HepG2 (cell line): ENCODE measurements at regions not wholly inside any gene's neighbourhood (a gene's known extent, or its start where the extent isn't known, plus 50 kb on each side); places are given as distances from the start of the nearest gene placed in this dataset.

ENCODE experiments used
- ATAC-seq: fragments of 200-7000 bp; cut with Tn5 transposase; 3 replicates; pipeline ENCODE4 v1.9.1; 2020; ENCODE audit warnings: mild to moderate bottlenecking, moderate library complexity
- BruUV-seq: library from RNA; stranded (reverse); fragments of 400-500 nt; replicated peaks from 2 replicates; lab custom pipeline; 2021; lab: Mats Ljungman, UMichigan
- CTCF ChIA-PET: fragments of 300-600 bp; formaldehyde crosslinking; extraction: SDS; loops from one replicate; lab custom pipeline; 2021; ENCODE audit warnings: low total read pairs, inconsistent platforms, low intra/inter-chr PET ratio; lab: Yijun Ruan, JAX
- POLR2A ChIA-PET: fragments of 350-600 bp; sonication (Branson Sonifier 250); formaldehyde crosslinking; loops from one replicate; lab custom pipeline; 2020; ENCODE audit warnings: antibody characterized with exemption, inconsistent platforms; lab: Yijun Ruan, JAX
- DNase-seq: peaks from one replicate; pipeline ENCODE4 v3.0.0-alpha.2; 2015; ENCODE audit warnings: low spot score
- FAIRE-seq: peaks from 3 replicates; lab custom pipeline; 2011; peaks lifted over from hg19 to GRCh38; lab: Jason Lieb, UNC
- H2AFZ ChIP-seq: one replicate; pipeline ENCODE4 v1.6.1; 2011; ENCODE audit warnings: low read length, inconsistent platforms
- H3K27ac ChIP-seq: fragments of 300-600 bp; 3 replicates; pipeline ENCODE4 v1.8.0; 2011; ENCODE audit warnings: mixed run types, mild to moderate bottlenecking, mixed read lengths, low read length, inconsistent platforms; ENCODE audit not compliant: insufficient read depth; ENCODE audit errors: extremely low read length
- H3K27me3 ChIP-seq, 2 experiments: fragments of 200-600 bp in 1 of 2; 2 replicates in 1 of 2; 3 replicates in 1 of 2; pipeline versions ENCODE4 v1.6.0 to v1.8.0; 2011; ENCODE audit warnings: low read length in 2 of 2, mild to moderate bottlenecking in 2 of 2, moderate library complexity in 2 of 2, inconsistent platforms in 1 of 2; ENCODE audit not compliant: insufficient read depth in 2 of 2, control insufficient read depth in 1 of 2
- H3K36me3 ChIP-seq, 2 experiments: fragments of 200-600 bp in 1 of 2; replicated peaks in 1 of 2; 2 replicates in 1 of 2; 3 replicates in 1 of 2; pipeline versions ENCODE4 v1.5.1 to v1.8.0; 2011; ENCODE audit warnings: low read length in 2 of 2, inconsistent platforms in 1 of 2; ENCODE audit not compliant: insufficient read depth in 2 of 2, control insufficient read depth in 1 of 2
- H3K4me1 ChIP-seq: 2 replicates; pipeline ENCODE4 v1.5.1; 2012; ENCODE audit warnings: low read length, inconsistent platforms; ENCODE audit not compliant: insufficient read depth
- H3K4me2 ChIP-seq: 2 replicates; pipeline ENCODE4 v1.6.0; 2011; ENCODE audit warnings: low read depth, low read length, inconsistent platforms
- H3K4me3 ChIP-seq, 3 experiments: fragments of 200-600 bp in 1 of 3; sonication (generic), shearing (Covaris generic) in 1 of 3; replicated peaks in 1 of 3; 2 replicates each; pipeline ENCODE4 v1.5.1; 2011 to 2016; ENCODE audit warnings: low read length in 3 of 3, inconsistent platforms in 2 of 3, low read depth in 2 of 3, mild to moderate bottlenecking in 2 of 3, control low read depth in 1 of 3, mixed read lengths in 1 of 3; ENCODE audit not compliant: insufficient read depth in 1 of 3
- H3K79me2 ChIP-seq: one replicate; pipeline ENCODE4 v1.6.1; 2011; ENCODE audit warnings: low read length, inconsistent platforms; ENCODE audit not compliant: insufficient read depth
- H3K9ac ChIP-seq: 2 replicates; pipeline ENCODE4 v1.6.0; 2011; ENCODE audit warnings: mild to moderate bottlenecking, low read depth, low read length, inconsistent platforms; ENCODE audit not compliant: insufficient read depth
- H3K9me3 ChIP-seq: 2 replicates; pipeline ENCODE4 v1.5.1; 2012; ENCODE audit warnings: mild to moderate bottlenecking, low read length
- H4K20me1 ChIP-seq: 2 replicates; pipeline ENCODE4 v1.6.0; 2011; ENCODE audit warnings: inconsistent platforms, mild to moderate bottlenecking, low read length, moderate library complexity; ENCODE audit not compliant: insufficient read depth
- E2F5 ChIP-seq: sonication (generic); formaldehyde crosslinking; conservative IDR thresholded peaks from 2 replicates; pipeline ENCODE4 v1.4.0; 2020; ENCODE audit warnings: missing genetic modification reagents
- ETV5 ChIP-seq: IDR thresholded peaks from 2 replicates; pipeline ENCODE4 v1.6.1; 2018; ENCODE audit warnings: missing biosample characterization, missing genetic modification reagents, inconsistent platforms, borderline replicate concordance
- GATA4 ChIP-seq: sonication (generic); IDR thresholded peaks from 2 replicates; pipeline ENCODE4 v1.6.1; 2016; ENCODE audit warnings: antibody characterized with exemption, low read depth, borderline replicate concordance
- HOXA5 ChIP-seq: sonication (generic); formaldehyde crosslinking; IDR thresholded peaks from 2 replicates; pipeline ENCODE4 v1.4.0; 2020; ENCODE audit warnings: missing genetic modification reagents
- MXI1 ChIP-seq: IDR thresholded peaks from 3 replicates; pipeline ENCODE4 v1.6.1; 2012; ENCODE audit warnings: low read depth, low read length, inconsistent platforms, borderline replicate concordance
- NR2F6 ChIP-seq, 2 experiments: IDR thresholded peaks; 2 replicates each; pipeline ENCODE4 v1.6.1; 2016; ENCODE audit warnings: antibody characterized with exemption in 1 of 2, mild to moderate bottlenecking in 1 of 2
- PAX8 ChIP-seq: sonication (generic); formaldehyde crosslinking; IDR thresholded peaks from 2 replicates; pipeline ENCODE4 v1.8.0; 2022; ENCODE audit warnings: mild to moderate bottlenecking, missing genetic modification reagents, borderline replicate concordance
- RFXANK ChIP-seq: IDR thresholded peaks from 2 replicates; pipeline ENCODE4 v1.6.1; 2016
- ZBTB1 ChIP-seq: sonication (generic); formaldehyde crosslinking; IDR thresholded peaks from 2 replicates; pipeline ENCODE4 v1.4.0; 2020; ENCODE audit warnings: missing genetic modification reagents, borderline replicate concordance
- ZBTB26 ChIP-seq: IDR thresholded peaks from 2 replicates; pipeline ENCODE4 v1.6.1; 2016; ENCODE audit warnings: missing compliant biosample characterization, missing genetic modification reagents, borderline replicate concordance
- ZNF263 ChIP-seq: sonication (generic); formaldehyde crosslinking; IDR thresholded peaks from 2 replicates; pipeline ENCODE4 v1.4.0; 2020; ENCODE audit warnings: missing genetic modification reagents
- ZNF800 ChIP-seq: sonication (generic); formaldehyde crosslinking; IDR thresholded peaks from 2 replicates; pipeline ENCODE4 v1.4.0; 2020; ENCODE audit warnings: missing genetic modification reagents
- WGBS: methylation state at CpG from one replicate; pipeline ENCODE4 v1.1.6; 2017; ENCODE audit warnings: low lambda C conversion rate; 5-methylcytosine and 5-hydroxymethylcytosine counted together
- in situ Hi-C: cut with HindIII; loops from 2 replicates; pipeline ENCODE4 v1.10.0; 2017; ENCODE audit warnings: low pct_unique_long_range_greater_than_20kb; ENCODE audit not compliant: extremely low pct_ligation_motif_present
- intact Hi-C: fragments of 100-400 bp; cut with micrococcal nuclease; formaldehyde crosslinking; loops from one replicate; pipeline ENCODE4 v1.10.0; 2022; ENCODE audit not compliant: unreplicated experiment

DNA sequence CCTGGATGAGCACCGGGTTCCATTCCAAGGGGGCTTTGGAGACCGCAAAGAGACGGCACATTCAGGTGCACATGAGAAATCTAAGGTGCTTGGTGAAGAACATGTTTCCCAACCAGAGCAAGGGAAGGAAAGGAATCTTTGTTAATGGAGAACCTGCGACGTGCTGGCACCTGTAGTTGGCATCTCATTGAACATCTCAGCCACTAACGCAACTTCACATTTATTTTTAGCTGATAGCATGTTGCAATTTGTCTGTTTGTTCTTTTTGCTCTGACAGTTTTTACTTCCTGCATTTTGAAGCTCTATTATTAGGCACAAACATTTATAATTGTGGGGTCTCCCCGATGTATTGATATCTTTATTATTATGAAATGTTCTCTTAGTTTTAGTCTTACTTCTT is 316.7 kb downstream of the TCERG1L start:
- Histone ChIP-seq H3K4me1 (no peaks in the 10 kb centered on the region), H3K9ac (no peak overlapping the region), H3K4me2 (no peak overlapping the region), H2AFZ (no peak overlapping the region), H3K79me2 (no peaks in the 10 kb centered on the region), H3K27ac (no peak overlapping the region), H3K27me3 (peaks cover 4 to 21% of the 10 kb centered on the region in 2 experiments; a peak in 3 of 5 replicates), H4K20me1 (no peaks in the 10 kb centered on the region), H3K36me3 (no peaks in the 10 kb centered on the region), H3K9me3 (no peaks in the 10 kb centered on the region), H3K4me3 (no peak overlapping the region)
- WGBS: 10% methylated on average over 7 of the region's 7 CpGs
- DNase-seq (no peak), ATAC-seq (no peak), FAIRE-seq (no peak)
- TF ChIP-seq ZBTB1 (CRISPR knock-in tag) (no peak), NR2F6 (IDR thresholded peaks at IDR 0.05) (no peak), NR2F6 (CRISPR knock-in tag; IDR thresholded peaks at IDR 0.05) (no peak), RFXANK (CRISPR knock-in tag) (no peak), PAX8 (CRISPR knock-in tag) (no peak), MXI1 (no peak)
- intact Hi-C loops (no loop called here), in situ Hi-C loops (no loop called here)
- CTCF ChIA-PET: no interaction called here
- POLR2A ChIA-PET: no interaction called here
- BruUV-seq: no TSS peak

- H3K4me3 ChIP-seq: no peak overlapping the region
- intact Hi-C loops: no loop called here
- H3K36me3 ChIP-seq: no peaks in the 10 kb centered on the region
- H3K27me3 ChIP-seq: peaks cover 4 to 24% of the 10 kb centered on the region in 2 experiments; a peak in 3 of 5 replicates
- DNase-seq: no peak
- H3K9ac ChIP-seq: no peak overlapping the region
- WGBS: 6% methylated on average over 5 of the region's 8 CpGs
- no peaks in the 10 kb centered on the region for H3K79me2 ChIP-seq
- in situ Hi-C loops: no loop called here
- no peak overlapping the region for H3K4me2 ChIP-seq
- TF ChIP-seq ZNF800 (CRISPR knock-in tag) (no peak), HOXA5 (CRISPR knock-in tag) (no peak), GATA4 (no peak), ETV5 (CRISPR knock-in tag) (no peak), ZBTB26 (CRISPR knock-in tag) (no peak), E2F5 (CRISPR knock-in tag) (no peak), ZNF263 (CRISPR knock-in tag) (no peak)
- no peaks in the 10 kb centered on the region for H3K9me3 ChIP-seq
- CTCF ChIA-PET: no interaction called here
- POLR2A ChIA-PET: no interaction called here
- no peaks in the 10 kb centered on the region for H4K20me1 ChIP-seq
- no peaks in the 10 kb centered on the region for H3K4me1 ChIP-seq
- H2AFZ ChIP-seq: no peak overlapping the region
- ATAC-seq: no peak
- FAIRE-seq: no peak
- BruUV-seq: no TSS peak
- H3K27ac ChIP-seq: no peak overlapping the region
These were observed 314.1 kb downstream of the TCERG1L start for GRCh38 chr10:130997267-130998045.
